PC-9 (cell line): ENCODE measurements at regions not wholly inside any gene's neighbourhood (a gene's known extent, or its start where the extent isn't known, plus 50 kb on each side); places are given as distances from the start of the nearest gene placed in this dataset.

Experiments used
- BruUV-seq: library from RNA; stranded (reverse); fragments of 400-500 nt; replicated peaks from 2 replicates; lab custom pipeline; 2021; lab: Mats Ljungman, UMichigan
- CTCF ChIA-PET: fragments of 300-600 bp; sonication (Branson Sonifier 250); formaldehyde crosslinking; loops from one replicate; lab custom pipeline; 2022; ENCODE audit warnings: antibody characterized with exemption; lab: Charles Lee
- POLR2A ChIA-PET: fragments of 300-600 bp; sonication (Branson Sonifier 250); formaldehyde crosslinking; loops from one replicate; lab custom pipeline; 2022; ENCODE audit warnings: antibody characterized with exemption; ENCODE audit not compliant: unreplicated experiment; lab: Charles Lee
- DNase-seq, 2 experiments: peaks; one replicate each; pipeline versions ENCODE4 v3.0.0 to v3.0.0-alpha.2; 2015 to 2022; ENCODE audit warnings: mixed read lengths in 1 of 2
- H2AFZ ChIP-seq: fragments of 200-600 bp; sonication (generic); 2 replicates; pipeline ENCODE4 v1.8.1; 2017; ENCODE audit warnings: antibody characterized with exemption
- H3F3A ChIP-seq: fragments of 200-600 bp; sonication (generic); 2 replicates; pipeline ENCODE4 v1.8.1; 2017; ENCODE audit warnings: antibody characterized with exemption, mild to moderate bottlenecking, low read depth; ENCODE audit not compliant: insufficient read depth
- H3K27ac ChIP-seq: fragments of 200-600 bp; sonication (generic); 2 replicates; pipeline ENCODE4 v1.6.1; 2016; ENCODE audit warnings: mixed run types
- H3K27me3 ChIP-seq: fragments of 200-600 bp; sonication (generic); 2 replicates; pipeline ENCODE4 v1.6.1; 2016; ENCODE audit warnings: low read depth, mixed run types; ENCODE audit not compliant: insufficient read depth
- H3K36me3 ChIP-seq: fragments of 200-600 bp; sonication (generic); 2 replicates; pipeline ENCODE4 v1.6.1; 2016; ENCODE audit warnings: low read depth, mixed run types
- H3K4me1 ChIP-seq: fragments of 200-600 bp; sonication (generic); replicated peaks from 2 replicates; pipeline ENCODE4 v1.6.1; 2016; ENCODE audit warnings: mixed run types; ENCODE audit not compliant: insufficient read depth
- H3K4me2 ChIP-seq: fragments of 200-600 bp; sonication (generic); 2 replicates; pipeline ENCODE4 v1.6.1; 2017; ENCODE audit warnings: mixed run types
- H3K4me3 ChIP-seq: fragments of 200-600 bp; sonication (generic); 2 replicates; pipeline ENCODE4 v1.6.1; 2016; ENCODE audit warnings: mixed run types
- H3K79me2 ChIP-seq: fragments of 200-600 bp; sonication (generic); 2 replicates; pipeline ENCODE4 v1.6.1; 2017; ENCODE audit warnings: low read depth, mixed run types
- H3K9me2 ChIP-seq: fragments of 200-600 bp; sonication (generic); 2 replicates; pipeline ENCODE4 v1.8.1; 2017; ENCODE audit warnings: mild to moderate bottlenecking; ENCODE audit not compliant: insufficient read depth
- H3K9me3 ChIP-seq: fragments of 200-600 bp; sonication (generic); 2 replicates; pipeline ENCODE4 v1.8.1; 2016; ENCODE audit warnings: low read depth; ENCODE audit not compliant: insufficient read depth
- H4K20me1 ChIP-seq: fragments of 200-600 bp; sonication (generic); 2 replicates; pipeline ENCODE4 v1.8.1; 2017; ENCODE audit not compliant: insufficient read depth
- CTCF ChIP-seq: fragments of 200-600 bp; sonication (generic); conservative IDR thresholded peaks from 2 replicates; pipeline ENCODE4 v1.6.1; 2017; ENCODE audit warnings: mixed run types, antibody characterized with exemption, mild to moderate bottlenecking, moderate library complexity
- EZH2 ChIP-seq: fragments of 200-600 bp; sonication (generic); IDR thresholded peaks from 2 replicates; pipeline ENCODE4 v1.8.0; 2017; ENCODE audit warnings: antibody characterized with exemption, low read depth
- intact Hi-C: fragments of 100-400 bp; cut with micrococcal nuclease; formaldehyde crosslinking; loops from one replicate; pipeline ENCODE4 v1.10.0; 2022; ENCODE audit not compliant: unreplicated experiment

DNA sequence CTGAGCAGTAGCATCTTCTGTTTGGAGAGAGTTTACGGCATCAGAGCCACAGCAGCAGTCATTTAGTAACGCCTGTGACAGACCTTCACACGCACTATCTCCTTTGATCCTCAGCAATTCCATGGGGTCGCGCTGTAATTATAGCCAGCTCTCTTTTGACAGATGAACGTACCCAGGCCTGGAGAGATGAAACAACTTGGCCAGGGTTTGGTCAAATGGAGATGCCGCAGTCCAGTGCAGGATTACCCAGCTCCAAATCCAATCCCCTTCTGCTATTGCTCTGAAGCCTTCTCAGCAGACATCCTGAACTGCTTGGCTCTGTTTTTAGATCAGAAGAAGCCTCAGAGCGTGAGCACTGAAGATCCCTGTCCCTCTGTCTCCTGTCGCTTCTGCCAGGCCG, 83.9 kb downstream of the SOX9 start:
- POLR2A ChIA-PET, result no interaction called here
- no TSS peak for BruUV-seq
- intact Hi-C loops, result no loop called here

GRCh38 chr17:72205357-72205756, 84.5 kb downstream of the SOX9 start:
- POLR2A ChIA-PET, result no interaction called here

More for the DNA sequence above, 83.9 kb downstream of the SOX9 start:
- Histone ChIP-seq H3K27me3 (no peaks in the 10 kb centered on the region), H2AFZ (no peak overlapping the region), H3K4me3 (no peak overlapping the region), H3K36me3 (no peaks in the 10 kb centered on the region), H3K4me1 (no peaks in the 10 kb centered on the region), H3K4me2 (no peak overlapping the region), H3F3A (no peaks in the 10 kb centered on the region), H3K79me2 (no peaks in the 10 kb centered on the region), H3K9me3 (0 out of 2 replicates have a peak, but pooled peaks cover 2% of the 10 kb centered on the region), H4K20me1 (no peaks in the 10 kb centered on the region), H3K27ac (no peak overlapping the region), H3K9me2 (no peaks in the 10 kb centered on the region)
- no peak for DNase-seq
- TF ChIP-seq CTCF (no peak), EZH2 (no peak)
- CTCF ChIA-PET, result no interaction called here

GRCh38 chr17:72205822-72206221, 85.0 kb downstream of the SOX9 start:
- BruUV-seq, result no TSS peak

More at GRCh38 chr17:72205357-72205756, 84.5 kb downstream of the SOX9 start:
- DNase-seq, result no peak
- Histone ChIP-seq H3K4me1 (no peaks in the 10 kb centered on the region), H4K20me1 (no peaks in the 10 kb centered on the region), H3K27me3 (no peaks in the 10 kb centered on the region), H3K36me3 (no peaks in the 10 kb centered on the region), H3K4me3 (no peak overlapping the region), H3F3A (no peaks in the 10 kb centered on the region), H3K9me2 (no peaks in the 10 kb centered on the region), H3K4me2 (no peak overlapping the region), H3K9me3 (no peaks in the 10 kb centered on the region), H3K79me2 (no peaks in the 10 kb centered on the region), H3K27ac (no peak overlapping the region), H2AFZ (no peak overlapping the region)
- no peak for TF ChIP-seq CTCF
- no peak for TF ChIP-seq EZH2
- intact Hi-C loops, result no loop called here
- BruUV-seq, result no TSS peak
- CTCF ChIA-PET, result no interaction called here

More at GRCh38 chr17:72205822-72206221, 85.0 kb downstream of the SOX9 start:
- Histone ChIP-seq H3K79me2 (no peaks in the 10 kb centered on the region), H3K36me3 (no peaks in the 10 kb centered on the region), H2AFZ (no peak overlapping the region), H4K20me1 (no peaks in the 10 kb centered on the region), H3K4me3 (no peak overlapping the region), H3K27me3 (no peaks in the 10 kb centered on the region), H3K27ac (no peak overlapping the region), H3K4me1 (no peaks in the 10 kb centered on the region), H3K9me3 (no peaks in the 10 kb centered on the region), H3F3A (no peaks in the 10 kb centered on the region), H3K4me2 (no peak overlapping the region), H3K9me2 (no peaks in the 10 kb centered on the region)
- TF ChIP-seq EZH2 (no peak), CTCF (no peak)
- ChIA-PET CTCF (no interaction called here), POLR2A (no interaction called here)
- intact Hi-C loops, result no loop called here
- DNase-seq, result no peak
